DND-41 (cell line): ENCODE measurements at regions not wholly inside any gene's neighbourhood (a gene's known extent, or its start where the extent isn't known, plus 50 kb on each side); places are given as distances from the start of the nearest gene placed in this dataset.

Experiments used
- ATAC-seq: fragments of 200-7000 bp; cut with Tn5 transposase; 3 replicates; pipeline ENCODE4 v1.9.1; 2021; ENCODE audit warnings: low read depth; ENCODE audit not compliant: insufficient read depth
- DNase-seq: peaks from one replicate; pipeline ENCODE4 v3.0.0-alpha.2; 2020
- H2AFZ ChIP-seq: 2 replicates; pipeline ENCODE4 v1.6.0; 2012; ENCODE audit warnings: low read depth, low read length
- H3K27ac ChIP-seq: 2 replicates; pipeline ENCODE4 v1.5.1; 2012; ENCODE audit warnings: low read length, inconsistent platforms
- H3K27me3 ChIP-seq: fragments of 200-600 bp; sonication (generic); 2 replicates; pipeline ENCODE4 v1.6.0; 2012; ENCODE audit warnings: low read length, mild to moderate bottlenecking, inconsistent platforms; ENCODE audit not compliant: insufficient read depth, poor library complexity
- H3K36me3 ChIP-seq: 2 replicates; pipeline ENCODE4 v1.5.1; 2012; ENCODE audit warnings: low read length, inconsistent platforms; ENCODE audit not compliant: insufficient read depth
- H3K4me1 ChIP-seq: 2 replicates; pipeline ENCODE4 v1.5.1; 2012; ENCODE audit warnings: mild to moderate bottlenecking, low read length; ENCODE audit not compliant: insufficient read depth
- H3K4me2 ChIP-seq: 2 replicates; pipeline ENCODE4 v1.6.0; 2012; ENCODE audit warnings: mild to moderate bottlenecking, moderate library complexity, low read length, inconsistent platforms; ENCODE audit not compliant: insufficient read depth
- H3K4me3 ChIP-seq, 2 experiments: fragments of 200-600 bp in 1 of 2; shearing (Covaris generic) in 1 of 2; 2 replicates each; pipeline ENCODE4 v1.5.1; 2012 to 2016; ENCODE audit warnings: inconsistent platforms in 2 of 2, low read length in 2 of 2, mild to moderate bottlenecking in 2 of 2, low read depth in 1 of 2, moderate library complexity in 1 of 2
- H3K79me2 ChIP-seq: 2 replicates; pipeline ENCODE4 v1.6.0; 2012; ENCODE audit warnings: low read length, inconsistent platforms; ENCODE audit not compliant: insufficient read depth
- H3K9ac ChIP-seq: 2 replicates; pipeline ENCODE4 v1.6.0; 2012; ENCODE audit warnings: low read depth, mild to moderate bottlenecking, inconsistent platforms, low read length, moderate library complexity
- H3K9me3 ChIP-seq: 2 replicates; pipeline ENCODE4 v1.5.1; 2012; ENCODE audit warnings: low read length, moderate library complexity, mild to moderate bottlenecking, inconsistent platforms; ENCODE audit not compliant: insufficient read depth, severe bottlenecking
- H4K20me1 ChIP-seq: 2 replicates; pipeline ENCODE4 v1.6.0; 2012; ENCODE audit warnings: low read length; ENCODE audit not compliant: insufficient read depth
- CTCF ChIP-seq: IDR thresholded peaks from 2 replicates; pipeline ENCODE4 v1.5.1; 2012; ENCODE audit warnings: borderline replicate concordance, low read length, moderate library complexity, mild to moderate bottlenecking; ENCODE audit not compliant: poor library complexity, severe bottlenecking; ENCODE audit errors: extremely low read depth
- EZH2 ChIP-seq: IDR thresholded peaks from 3 replicates; pipeline ENCODE4 v1.6.1; 2012; ENCODE audit warnings: borderline replicate concordance, low read depth, mild to moderate bottlenecking, moderate library complexity, low read length, inconsistent platforms; ENCODE audit not compliant: severe bottlenecking

- Histone ChIP-seq H3K4me2 (no peak overlapping the region), H3K36me3 (no peaks in the 10 kb centered on the region), H3K4me1 (no peaks in the 10 kb centered on the region), H3K9me3 (no peaks in the 10 kb centered on the region), H2AFZ (no peak overlapping the region), H3K4me3 (no peak overlapping the region), H3K79me2 (no peaks in the 10 kb centered on the region), H3K27ac (no peak overlapping the region), H3K9ac (no peak overlapping the region), H4K20me1 (peaks cover 5% of the 10 kb centered on the region; the same call in 1 of the 2 replicates), H3K27me3 (no peaks in the 10 kb centered on the region)
- DNase-seq (no peak), ATAC-seq (no peak)
- TF ChIP-seq EZH2 (no peak), CTCF (no peak)
These were observed 400.0 kb upstream of the RNF32 start for GRCh38 chr7:156240532-156240931.

DNA sequence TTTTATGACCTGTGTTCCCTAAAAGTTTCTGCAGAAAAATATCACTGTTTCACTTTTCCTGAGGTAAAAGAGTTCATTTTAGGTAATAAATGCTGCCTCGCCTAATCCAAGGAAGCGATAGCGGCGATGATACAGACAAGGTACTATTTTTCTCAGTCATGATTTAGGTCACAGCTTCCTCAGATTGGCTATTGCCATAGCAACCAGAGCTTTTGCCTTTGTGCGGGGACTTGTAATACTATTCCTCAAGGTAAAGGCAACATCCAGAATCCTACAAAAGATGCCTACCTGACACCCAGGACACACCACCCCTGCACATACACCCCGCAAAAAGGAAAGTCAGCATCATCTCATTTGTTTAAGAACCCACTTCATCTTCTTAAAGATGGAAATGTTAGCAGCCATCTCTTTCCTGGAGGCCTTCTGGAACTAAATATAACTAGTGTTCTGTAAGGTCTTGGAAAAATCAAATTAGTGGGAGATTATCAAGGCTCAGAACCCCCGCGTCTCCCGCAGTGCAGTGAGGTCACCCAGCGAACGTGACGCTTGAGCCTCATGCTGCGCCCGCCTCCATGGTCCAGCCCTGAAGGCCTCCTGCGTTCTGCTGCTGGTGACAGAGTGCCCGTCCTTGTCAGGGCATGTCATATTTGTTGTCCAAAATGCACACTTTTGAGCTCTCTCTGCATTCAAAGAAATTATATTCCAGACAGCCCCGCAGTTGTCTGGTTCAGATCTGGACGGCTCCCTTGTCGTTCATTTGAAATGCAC, 402.0 kb upstream of the RNF32 start:
- no peaks in the 10 kb centered on the region for H3K27me3 ChIP-seq
- H3K4me3 ChIP-seq: no peak overlapping the region
- DNase-seq (no peak), ATAC-seq (no peak)
- no peaks in the 10 kb centered on the region for H3K9me3 ChIP-seq
- no peak overlapping the region for H3K27ac ChIP-seq
- no peaks in the 10 kb centered on the region for H3K4me1 ChIP-seq
- no peaks in the 10 kb centered on the region for H3K36me3 ChIP-seq
- TF ChIP-seq CTCF (no peak), EZH2 (no peak)
- peaks cover 5% of the 10 kb centered on the region; the same call in 1 of the 2 replicates for H4K20me1 ChIP-seq
- no peaks in the 10 kb centered on the region for H3K79me2 ChIP-seq
- no peak overlapping the region for H3K4me2 ChIP-seq
- no peak overlapping the region for H3K9ac ChIP-seq
- H2AFZ ChIP-seq: no peak overlapping the region

DNA sequence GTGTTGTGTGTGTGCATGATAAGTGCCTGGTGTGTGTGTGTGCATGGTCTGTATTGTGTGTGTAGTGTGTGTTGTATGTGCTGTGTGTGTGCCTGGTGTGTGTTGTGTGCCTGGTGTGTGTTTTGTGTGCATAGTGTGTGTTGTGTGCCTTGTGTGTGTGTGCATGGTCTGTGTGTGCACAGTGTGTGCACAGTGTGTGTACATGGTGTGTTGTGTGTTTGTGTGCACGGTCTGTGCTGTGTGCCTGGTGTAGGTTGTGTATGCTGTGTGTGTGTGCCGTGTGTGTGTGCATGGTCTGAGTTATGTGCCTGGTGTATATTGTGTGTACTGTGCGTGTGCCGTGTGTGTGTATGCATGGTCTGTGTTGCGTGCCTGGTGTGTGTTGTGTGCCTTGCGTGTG, 403.0 kb upstream of the RNF32 start:
- Histone ChIP-seq H3K27me3 (no peaks in the 10 kb centered on the region), H3K4me2 (no peak overlapping the region), H3K27ac (no peak overlapping the region), H3K9me3 (no peaks in the 10 kb centered on the region), H3K36me3 (no peaks in the 10 kb centered on the region), H3K9ac (no peak overlapping the region), H3K79me2 (no peaks in the 10 kb centered on the region), H3K4me1 (no peaks in the 10 kb centered on the region), H2AFZ (no peak overlapping the region), H3K4me3 (no peak overlapping the region), H4K20me1 (peaks cover 5% of the 10 kb centered on the region; the same call in 1 of the 2 replicates)
- TF ChIP-seq CTCF (no peak), EZH2 (no peak)
- no peak for ATAC-seq
- no peak for DNase-seq
